SK-N-MC (cell line): ENCODE measurements at regions not wholly inside any gene's neighbourhood (a gene's known extent, or its start where the extent isn't known, plus 50 kb on each side); places are given as distances from the start of the nearest gene placed in this dataset.

Experiments used
- DNase-seq: peaks from one replicate; pipeline ENCODE4 v3.0.0-alpha.2; 2011; ENCODE audit warnings: low read depth, low spot score
- H3K27ac ChIP-seq: fragments of 200-600 bp; sonication (generic); 2 replicates; pipeline ENCODE4 v1.5.1; 2016; ENCODE audit warnings: mixed run types
- H3K36me3 ChIP-seq: fragments of 200-600 bp; sonication (generic); 2 replicates; pipeline ENCODE4 v1.6.1; 2017; ENCODE audit warnings: antibody characterized with exemption, low read length, mixed read lengths; ENCODE audit not compliant: insufficient read depth
- H3K4me3 ChIP-seq: fragments of 200-600 bp; sonication (generic); 2 replicates; pipeline ENCODE4 v1.5.1; 2016
- H3K9ac ChIP-seq: fragments of 200-600 bp; sonication (generic); 2 replicates; pipeline ENCODE4 v1.8.0; 2017; ENCODE audit warnings: mixed run types, mixed read lengths; ENCODE audit not compliant: insufficient read length
- H3K9me3 ChIP-seq: fragments of 200-600 bp; sonication (generic); 2 replicates; pipeline ENCODE4 v1.6.1; 2017; ENCODE audit warnings: low read depth, mild to moderate bottlenecking, antibody characterized with exemption, low read length, moderate library complexity, mixed read lengths
- EZH2 ChIP-seq: fragments of 200-600 bp; sonication (generic); IDR thresholded peaks from one replicate; pipeline ENCODE4 v1.6.1; 2017; ENCODE audit warnings: antibody characterized with exemption
- FOXP2 ChIP-seq: optimal IDR thresholded peaks from 2 replicates; pipeline ENCODE3; 2011; ENCODE audit warnings: mild to moderate bottlenecking, moderate library complexity; ENCODE audit not compliant: insufficient read depth; ENCODE audit errors: extremely low read length, control extremely low read depth
- POLR2AphosphoS5 ChIP-seq: IDR thresholded peaks from 2 replicates; pipeline ENCODE4 v1.6.1; 2012; ENCODE audit warnings: mild to moderate bottlenecking, low read depth, low read length, borderline replicate concordance

- Histone ChIP-seq H3K9me3 (no peaks in the 10 kb centered on the region), H3K36me3 (no peaks in the 10 kb centered on the region), H3K27ac (no peak overlapping the region), H3K9ac (no peak overlapping the region), H3K4me3 (no peak overlapping the region)
- no peak for TF ChIP-seq POLR2AphosphoS5
- TF ChIP-seq EZH2, result no peak
- TF ChIP-seq FOXP2, result no peak
- DNase-seq, result no peak
Observed at GRCh38 chr2:41703123-41703522, 344.7 kb upstream of the PKDCC start.

- TF ChIP-seq EZH2 (no peak), POLR2AphosphoS5 (no peak)
- Histone ChIP-seq H3K9me3 (no peaks in the 10 kb centered on the region), H3K4me3 (no peak overlapping the region), H3K36me3 (no peaks in the 10 kb centered on the region), H3K27ac (no peak overlapping the region), H3K9ac (no peak overlapping the region)
- no peak for DNase-seq
Observed at GRCh38 chr2:41705634-41706033, 342.2 kb upstream of the PKDCC start.

- Histone ChIP-seq H3K27ac (no peak overlapping the region), H3K9ac (no peak overlapping the region), H3K36me3 (no peaks in the 10 kb centered on the region), H3K4me3 (no peak overlapping the region), H3K9me3 (no peaks in the 10 kb centered on the region)
- no peak for TF ChIP-seq FOXP2
- no peak for TF ChIP-seq EZH2
- no peak for TF ChIP-seq POLR2AphosphoS5
- DNase-seq, result no peak
Observed at GRCh38 chr2:41706286-41706685, 341.5 kb upstream of the PKDCC start.

DNA sequence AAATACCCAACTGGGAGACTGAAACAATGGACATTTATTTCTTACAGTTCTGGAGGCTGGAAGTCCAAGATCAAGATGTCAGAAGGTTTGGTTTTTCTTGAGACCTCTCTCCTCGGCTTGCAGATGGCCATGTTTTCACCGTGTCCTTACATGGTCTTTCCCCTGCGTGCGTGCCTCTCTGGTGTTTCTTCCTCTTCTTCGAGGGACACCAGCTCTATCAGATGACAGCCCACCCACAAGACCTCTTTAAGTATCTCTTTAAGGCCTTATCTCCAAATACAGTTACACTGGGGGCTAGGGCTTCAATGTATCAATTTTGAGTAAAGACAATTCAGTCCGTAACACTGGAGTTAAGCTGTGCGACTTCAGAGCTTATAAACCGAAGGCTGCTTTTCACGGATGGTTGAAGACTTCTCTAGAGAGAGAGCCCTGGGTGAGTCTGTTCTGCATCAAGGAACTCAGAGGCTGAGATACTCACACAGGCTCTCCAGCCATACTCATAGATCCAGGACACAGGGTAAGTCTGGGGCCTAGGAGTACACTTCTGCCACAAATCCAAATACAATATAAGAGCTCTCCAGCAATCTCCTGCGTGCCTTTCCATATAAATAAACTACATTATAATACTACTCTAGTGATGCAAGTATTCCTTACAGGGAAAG is 339.9 kb upstream of the PKDCC start:
- no peak for TF ChIP-seq POLR2AphosphoS5
- TF ChIP-seq EZH2, result no peak
- TF ChIP-seq FOXP2, result no peak
- Histone ChIP-seq H3K9ac (no peak overlapping the region), H3K36me3 (no peaks in the 10 kb centered on the region), H3K27ac (no peak overlapping the region), H3K4me3 (no peak overlapping the region), H3K9me3 (no peaks in the 10 kb centered on the region)
- no peak for DNase-seq

DNA sequence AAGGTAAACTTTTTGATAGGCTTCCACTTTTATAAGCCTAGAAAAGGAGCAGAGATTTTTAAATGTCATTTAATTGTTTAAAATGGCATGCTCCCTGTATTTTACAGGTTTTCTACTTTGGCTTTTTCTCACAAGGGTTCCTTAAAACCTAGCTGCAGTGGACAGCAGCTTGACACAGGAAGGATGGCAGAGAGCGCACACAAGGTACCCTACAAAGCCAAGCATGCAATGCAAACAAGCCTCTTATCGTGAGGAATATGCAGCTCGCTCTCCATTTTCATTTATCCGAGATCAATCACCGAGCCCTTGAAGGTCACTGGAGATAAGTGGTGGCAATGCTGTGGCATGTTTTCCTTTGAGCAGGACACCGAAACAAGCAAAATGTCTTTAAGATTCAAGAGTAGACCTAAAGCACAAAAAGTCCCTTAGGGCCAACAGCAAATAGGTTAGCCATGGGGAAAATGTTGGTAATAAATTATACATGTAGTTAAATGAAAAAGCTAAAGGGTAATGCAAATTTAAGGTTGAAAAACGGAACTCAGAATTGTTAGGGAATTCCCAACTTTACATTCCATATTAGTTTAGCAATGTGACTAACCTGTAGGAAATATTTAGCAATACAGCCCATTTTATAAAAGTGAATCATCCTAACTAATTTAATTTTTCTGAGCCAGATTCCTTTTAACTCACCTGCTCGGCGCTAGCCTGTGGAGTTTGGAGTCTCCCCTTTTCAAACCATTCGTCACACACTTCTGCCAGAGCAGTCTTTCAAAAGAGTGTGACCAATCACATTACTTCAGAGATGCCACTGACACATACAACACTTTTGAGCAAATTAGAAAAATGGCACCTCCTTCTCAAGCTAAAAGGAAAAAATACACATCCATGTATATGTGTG is 337.9 kb upstream of the PKDCC start:
- no peak overlapping the region for H3K27ac ChIP-seq
- no peak overlapping the region for H3K9ac ChIP-seq
- DNase-seq, result no peak
- H3K36me3 ChIP-seq, result no peaks in the 10 kb centered on the region
- no peak overlapping the region for H3K4me3 ChIP-seq
- no peak for TF ChIP-seq POLR2AphosphoS5
- TF ChIP-seq EZH2, result no peak
- no peak for TF ChIP-seq FOXP2
- no peaks in the 10 kb centered on the region for H3K9me3 ChIP-seq

DNA sequence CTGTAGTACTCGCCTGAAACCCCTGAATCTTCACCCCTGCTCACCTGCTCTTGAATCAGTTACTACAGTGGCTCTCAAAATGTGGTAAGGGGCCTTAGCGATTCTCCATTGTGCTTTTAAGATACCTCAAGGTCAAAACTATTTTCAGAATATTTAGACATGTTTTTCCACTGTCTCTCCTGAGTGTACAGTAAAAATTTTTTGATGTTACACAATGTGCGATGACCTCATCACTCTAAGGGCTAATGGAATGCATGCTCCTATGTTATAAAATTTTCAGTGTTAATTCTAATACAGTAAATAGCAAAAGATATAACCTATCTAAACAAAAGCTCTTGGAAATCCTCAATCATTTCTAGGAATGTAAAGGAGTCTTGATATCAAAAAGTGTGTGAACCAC is 336.9 kb upstream of the PKDCC start:
- H3K36me3 ChIP-seq, result no peaks in the 10 kb centered on the region
- no peaks in the 10 kb centered on the region for H3K9me3 ChIP-seq
- TF ChIP-seq FOXP2 (no peak), EZH2 (no peak), POLR2AphosphoS5 (no peak)
- DNase-seq, result no peak
- H3K27ac ChIP-seq, result no peak overlapping the region
- H3K9ac ChIP-seq, result no peak overlapping the region
- H3K4me3 ChIP-seq, result no peak overlapping the region

GRCh38 chr2:41711736-41712135 is 336.1 kb upstream of the PKDCC start:
- TF ChIP-seq EZH2 (no peak), POLR2AphosphoS5 (no peak), FOXP2 (no peak)
- no peak overlapping the region for H3K9ac ChIP-seq
- H3K4me3 ChIP-seq, result no peak overlapping the region
- no peak overlapping the region for H3K27ac ChIP-seq
- no peak for DNase-seq
- no peaks in the 10 kb centered on the region for H3K9me3 ChIP-seq
- H3K36me3 ChIP-seq, result no peaks in the 10 kb centered on the region

DNA sequence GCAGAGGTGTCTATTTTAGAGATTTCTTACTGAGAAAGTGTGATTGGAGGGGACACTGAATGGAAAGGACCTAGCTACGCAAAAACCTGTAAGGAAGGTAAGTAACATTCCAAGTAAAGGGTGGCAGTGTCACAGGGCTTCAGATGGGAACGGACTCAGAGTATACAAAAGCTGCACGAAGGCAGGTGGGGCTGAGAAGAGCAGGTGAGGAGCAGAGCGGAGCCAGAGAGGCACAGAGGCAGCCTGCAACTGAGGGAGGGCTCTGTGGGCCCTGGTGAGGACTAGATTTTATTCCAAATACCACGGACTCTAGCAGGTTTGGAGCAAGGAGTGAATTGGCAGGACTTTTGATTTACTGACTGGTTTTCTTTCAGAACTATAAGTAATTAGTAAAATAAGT is 331.3 kb upstream of the PKDCC start:
- Histone ChIP-seq H3K4me3 (no peak overlapping the region), H3K27ac (no peak overlapping the region), H3K36me3 (no peaks in the 10 kb centered on the region), H3K9me3 (no peaks in the 10 kb centered on the region), H3K9ac (no peak overlapping the region)
- DNase-seq, result no peak
- TF ChIP-seq EZH2 (no peak), POLR2AphosphoS5 (no peak), FOXP2 (no peak)
